OCI-LY1 (cell line): ENCODE measurements at regions not wholly inside any gene's neighbourhood (a gene's known extent, or its start where the extent isn't known, plus 50 kb on each side); places are given as distances from the start of the nearest gene placed in this dataset.
"Not testable (repeated sequence)": the region's sequence is repeated elsewhere in the genome, so short reads cannot be mapped to it uniquely, and the experiment has no call there.

Experiments
- H2AFZ ChIP-seq: fragments of 200-600 bp; sonication (generic), shearing (Covaris generic); 2 replicates; pipeline ENCODE4 v1.6.0; 2014; ENCODE audit warnings: antibody characterized with exemption, mild to moderate bottlenecking, low read length
- H3F3A ChIP-seq: fragments of 200-600 bp; sonication (generic), shearing (Covaris generic); 2 replicates; pipeline ENCODE4 v1.6.0; 2014; ENCODE audit warnings: mild to moderate bottlenecking, antibody characterized with exemption, low read length, moderate library complexity; ENCODE audit not compliant: insufficient read depth
- H3K27ac ChIP-seq: fragments of 200-600 bp; sonication (generic); 2 replicates; pipeline ENCODE4 v1.5.1; 2014; ENCODE audit warnings: low read length, mixed run types, mild to moderate bottlenecking, low read depth; ENCODE audit not compliant: poor library complexity, severe bottlenecking
- H3K27me3 ChIP-seq: fragments of 200-600 bp; sonication (generic); 2 replicates; pipeline ENCODE4 v1.6.0; 2014; ENCODE audit warnings: antibody characterized with exemption, mild to moderate bottlenecking, low read length, moderate library complexity; ENCODE audit not compliant: insufficient read depth
- H3K36me3 ChIP-seq: fragments of 200-600 bp; sonication (generic); 2 replicates; pipeline ENCODE4 v1.6.1; 2014; ENCODE audit warnings: mild to moderate bottlenecking, antibody characterized with exemption, low read length, moderate library complexity, mixed read lengths; ENCODE audit not compliant: insufficient read depth
- H3K4me1 ChIP-seq: fragments of 200-600 bp; sonication (generic); 2 replicates; pipeline ENCODE4 v1.5.1; 2014; ENCODE audit warnings: mild to moderate bottlenecking, low read length, moderate library complexity; ENCODE audit not compliant: insufficient read depth, severe bottlenecking
- H3K4me2 ChIP-seq: fragments of 200-600 bp; sonication (generic), shearing (Covaris generic); 2 replicates; pipeline ENCODE4 v1.6.1; 2014; ENCODE audit warnings: low read length
- H3K4me3 ChIP-seq: fragments of 200-600 bp; sonication (generic); 2 replicates; pipeline ENCODE4 v1.5.1; 2014; ENCODE audit warnings: low read length, low read depth, mild to moderate bottlenecking, mixed read lengths; ENCODE audit not compliant: poor library complexity, severe bottlenecking
- H3K79me2 ChIP-seq: fragments of 200-600 bp; shearing (Covaris generic); 2 replicates; pipeline ENCODE4 v1.6.1; 2016; ENCODE audit warnings: mixed run types, low read length, mixed read lengths; ENCODE audit not compliant: insufficient read depth
- H3K9ac ChIP-seq: fragments of 200-600 bp; sonication (generic), shearing (Covaris generic); 2 replicates; pipeline ENCODE4 v1.6.1; 2014; ENCODE audit warnings: mild to moderate bottlenecking, low read length, mixed read lengths
- H3K9me2 ChIP-seq: fragments of 200-600 bp; sonication (generic), shearing (Covaris generic); 2 replicates; pipeline ENCODE4 v1.6.1; 2014; ENCODE audit warnings: low read depth, mild to moderate bottlenecking, low read length, mixed read lengths
- H3K9me3 ChIP-seq: fragments of 200-600 bp; shearing (Covaris generic); 2 replicates; pipeline ENCODE4 v1.6.1; 2014; ENCODE audit warnings: low read length, mixed read lengths
- H4K20me1 ChIP-seq: fragments of 200-600 bp; sonication (generic), shearing (Covaris generic); 2 replicates; pipeline ENCODE4 v1.6.0; 2016; ENCODE audit warnings: mild to moderate bottlenecking, low read length; ENCODE audit not compliant: insufficient read depth
- EZH2 ChIP-seq: fragments of 200-600 bp; sonication (generic), shearing (Covaris generic); IDR thresholded peaks from 2 replicates; pipeline ENCODE4 v1.8.0; 2017; ENCODE audit warnings: borderline replicate concordance, mixed run types, mild to moderate bottlenecking, antibody characterized with exemption, low read length, moderate library complexity, mixed read lengths
- TF ChIP-seq, protein P1 (sequence below): fragments of 200-600 bp; sonication (generic), shearing (Covaris generic); IDR thresholded peaks from 2 replicates; pipeline ENCODE4 v1.5.1; 2017; ENCODE audit warnings: mild to moderate bottlenecking, antibody characterized with exemption, low read length, moderate library complexity, mixed read lengths

DNA sequence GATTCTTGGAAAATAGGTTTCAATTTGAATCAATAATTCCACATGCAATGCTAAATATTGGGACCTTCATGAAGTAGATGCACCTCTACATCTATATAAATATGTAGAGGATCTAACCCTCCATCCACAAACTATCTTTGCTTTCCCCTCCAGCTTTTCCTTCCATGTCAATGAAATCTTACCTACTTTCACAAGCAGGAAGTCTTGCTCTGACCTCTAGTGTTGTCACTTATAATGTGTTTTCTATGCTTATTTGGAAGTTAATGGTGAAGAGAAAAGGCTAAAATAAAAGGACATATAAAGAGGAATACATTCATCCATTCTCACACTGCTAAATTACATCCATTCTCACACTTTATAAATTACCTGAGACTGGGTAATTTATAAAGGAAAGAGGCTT lies 472.7 kb upstream of the DIAPH2 start:
- no peak overlapping the region for H3K9ac ChIP-seq
- no peaks in the 10 kb centered on the region for H3K36me3 ChIP-seq
- H3K27me3 ChIP-seq: no peaks in the 10 kb centered on the region
- no peak for TF ChIP-seq EZH2
- TF ChIP-seq, protein P1, sequence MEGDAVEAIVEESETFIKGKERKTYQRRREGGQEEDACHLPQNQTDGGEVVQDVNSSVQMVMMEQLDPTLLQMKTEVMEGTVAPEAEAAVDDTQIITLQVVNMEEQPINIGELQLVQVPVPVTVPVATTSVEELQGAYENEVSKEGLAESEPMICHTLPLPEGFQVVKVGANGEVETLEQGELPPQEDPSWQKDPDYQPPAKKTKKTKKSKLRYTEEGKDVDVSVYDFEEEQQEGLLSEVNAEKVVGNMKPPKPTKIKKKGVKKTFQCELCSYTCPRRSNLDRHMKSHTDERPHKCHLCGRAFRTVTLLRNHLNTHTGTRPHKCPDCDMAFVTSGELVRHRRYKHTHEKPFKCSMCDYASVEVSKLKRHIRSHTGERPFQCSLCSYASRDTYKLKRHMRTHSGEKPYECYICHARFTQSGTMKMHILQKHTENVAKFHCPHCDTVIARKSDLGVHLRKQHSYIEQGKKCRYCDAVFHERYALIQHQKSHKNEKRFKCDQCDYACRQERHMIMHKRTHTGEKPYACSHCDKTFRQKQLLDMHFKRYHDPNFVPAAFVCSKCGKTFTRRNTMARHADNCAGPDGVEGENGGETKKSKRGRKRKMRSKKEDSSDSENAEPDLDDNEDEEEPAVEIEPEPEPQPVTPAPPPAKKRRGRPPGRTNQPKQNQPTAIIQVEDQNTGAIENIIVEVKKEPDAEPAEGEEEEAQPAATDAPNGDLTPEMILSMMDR: no peak
- H3K9me2 ChIP-seq: no peaks in the 10 kb centered on the region
- H3K79me2 ChIP-seq: no peaks in the 10 kb centered on the region
- H3K27ac ChIP-seq: no peak overlapping the region
- H3K4me2 ChIP-seq: no peak overlapping the region
- H3F3A ChIP-seq: no peaks in the 10 kb centered on the region
- no peaks in the 10 kb centered on the region for H4K20me1 ChIP-seq
- no peak overlapping the region for H2AFZ ChIP-seq
- H3K4me3 ChIP-seq: no peak overlapping the region
- no peaks in the 10 kb centered on the region for H3K4me1 ChIP-seq
- H3K9me3 ChIP-seq: no peaks in the 10 kb centered on the region

DNA sequence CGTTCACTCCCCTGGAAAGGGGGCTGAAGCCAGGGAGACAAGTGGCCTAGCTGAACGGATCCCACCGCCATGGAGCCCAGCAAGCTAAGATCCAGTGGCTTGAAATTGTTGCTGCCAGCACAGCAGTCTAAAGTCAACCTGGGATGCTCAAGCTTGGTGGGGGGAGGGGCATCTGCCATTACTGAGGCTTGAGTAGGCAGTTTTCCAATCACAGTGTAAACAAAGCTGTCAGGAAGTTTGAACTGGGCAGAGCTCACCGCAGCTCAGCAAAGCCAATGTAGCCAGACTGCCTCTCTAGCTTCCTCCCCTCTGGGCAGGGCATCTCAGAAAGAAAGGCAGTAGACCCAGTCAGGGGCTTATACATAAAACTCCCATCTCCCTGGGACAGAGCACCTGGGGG lies 470.0 kb upstream of the DIAPH2 start:
- not testable (repeated sequence) for H4K20me1 ChIP-seq, H3F3A ChIP-seq, H3K9me3 ChIP-seq, H3K27me3 ChIP-seq, H3K4me1 ChIP-seq, H3K79me2 ChIP-seq, H3K36me3 ChIP-seq, H3K9ac ChIP-seq, H3K9me2 ChIP-seq, H3K27ac ChIP-seq, H2AFZ ChIP-seq, H3K4me2 ChIP-seq, H3K4me3 ChIP-seq

DNA sequence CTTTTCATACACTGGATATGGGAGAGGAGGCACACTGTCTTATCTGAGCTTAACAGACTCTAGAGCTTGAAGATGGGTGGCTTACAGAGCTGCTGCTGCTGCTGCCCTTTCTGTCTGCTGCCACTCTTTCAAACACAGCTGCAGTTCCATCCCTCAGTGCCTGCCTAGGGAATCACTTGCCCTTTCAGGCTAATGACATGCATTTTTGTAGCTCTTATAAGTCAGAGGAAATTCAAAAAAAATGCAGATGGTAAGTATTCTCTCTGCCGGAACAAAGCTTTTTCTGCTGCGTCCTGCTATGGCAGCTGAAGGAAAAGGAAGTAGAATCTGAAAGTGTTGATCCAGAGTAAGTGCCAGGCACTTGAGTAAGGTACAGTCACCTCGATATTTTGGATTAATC lies 460.4 kb upstream of the DIAPH2 start:
- Histone ChIP-seq H3K27me3 (no peaks in the 10 kb centered on the region), H4K20me1 (no peaks in the 10 kb centered on the region), H3K4me1 (no peaks in the 10 kb centered on the region), H3K79me2 (no peaks in the 10 kb centered on the region), H3K27ac (no peak overlapping the region), H3K4me2 (no peak overlapping the region), H2AFZ (no peak overlapping the region), H3K36me3 (no peaks in the 10 kb centered on the region), H3F3A (no peaks in the 10 kb centered on the region), H3K9me2 (no peaks in the 10 kb centered on the region), H3K4me3 (no peak overlapping the region), H3K9me3 (no peaks in the 10 kb centered on the region), H3K9ac (no peak overlapping the region)
- TF ChIP-seq, protein P1: no peak
- TF ChIP-seq EZH2: no peak

DNA sequence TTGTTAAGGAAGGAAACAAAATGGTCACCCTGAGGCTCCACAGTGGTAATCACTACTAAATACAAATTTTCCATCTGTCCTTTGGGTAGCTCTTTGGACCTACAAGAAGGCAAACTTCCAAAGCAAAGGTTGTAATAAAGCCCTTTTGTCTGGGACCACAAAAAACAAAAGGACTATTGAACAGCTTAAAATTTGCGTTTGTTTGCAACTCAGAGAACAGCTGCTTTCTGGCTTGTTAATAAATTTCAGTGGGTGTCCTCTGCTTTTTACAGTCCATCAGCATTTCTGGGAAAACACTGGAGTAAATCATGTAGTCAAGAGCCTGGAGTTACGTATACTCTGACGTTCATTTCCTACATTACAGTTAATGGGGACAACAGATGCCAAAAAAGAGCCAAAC lies 439.7 kb upstream of the DIAPH2 start:
- Histone ChIP-seq H3K9me2 (no peaks in the 10 kb centered on the region), H2AFZ (no peak overlapping the region), H3K27ac (no peak overlapping the region), H3K27me3 (no peaks in the 10 kb centered on the region), H3K79me2 (no peaks in the 10 kb centered on the region), H3K36me3 (no peaks in the 10 kb centered on the region), H4K20me1 (no peaks in the 10 kb centered on the region), H3K9me3 (no peaks in the 10 kb centered on the region), H3F3A (no peaks in the 10 kb centered on the region), H3K4me1 (no peaks in the 10 kb centered on the region), H3K9ac (no peak overlapping the region), H3K4me3 (no peak overlapping the region), H3K4me2 (no peak overlapping the region)
- no peak for TF ChIP-seq EZH2
